ENCODE measurements at regions not wholly inside any gene's neighbourhood (a gene's known extent, or its start where the extent isn't known, plus 50 kb on each side); places are given as distances from the start of the nearest gene placed in this dataset.
A peak's percentile ranks its signal among the peaks of the same experiment; 100 is the strongest.

DNA sequence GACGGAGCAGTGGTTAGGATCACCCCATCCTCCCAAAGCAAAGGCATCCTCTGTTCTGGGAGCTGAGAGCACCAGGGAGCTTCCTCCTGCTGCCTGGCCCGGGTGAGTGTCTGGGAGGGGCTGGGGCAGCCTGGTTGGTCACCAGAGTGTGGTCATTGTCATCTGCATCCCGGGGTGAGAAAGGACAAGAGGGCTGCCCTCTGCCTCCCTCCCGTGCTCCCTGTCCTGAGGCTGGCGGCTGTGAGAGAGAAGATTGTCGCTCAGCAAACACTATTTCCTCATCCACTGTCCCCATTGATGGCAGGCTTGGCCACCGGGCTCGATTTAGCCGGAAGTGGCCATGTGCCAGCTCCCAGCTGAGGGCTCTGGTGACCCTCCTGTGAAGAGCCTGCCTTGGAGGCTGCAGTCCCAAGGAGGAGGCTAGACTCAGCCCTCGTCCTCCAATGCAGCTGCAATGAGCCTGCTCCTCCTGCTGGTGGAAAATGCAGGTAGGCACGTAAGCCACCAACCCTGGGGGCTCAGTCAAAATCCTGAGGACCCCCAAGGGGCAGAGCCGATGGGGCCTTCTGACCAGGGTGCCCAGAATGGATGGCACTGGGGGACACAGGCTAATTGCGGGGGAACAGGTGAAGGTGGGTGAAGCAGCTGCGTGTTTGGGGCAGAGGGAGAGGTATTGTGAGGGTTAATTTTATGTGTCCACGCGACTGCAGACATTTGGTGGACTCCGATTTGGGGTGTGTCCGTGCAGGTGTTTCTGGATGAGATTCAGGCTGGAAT, 155.7 kb downstream of the KIF26A start:
- TF ChIP-seq, protein P1, sequence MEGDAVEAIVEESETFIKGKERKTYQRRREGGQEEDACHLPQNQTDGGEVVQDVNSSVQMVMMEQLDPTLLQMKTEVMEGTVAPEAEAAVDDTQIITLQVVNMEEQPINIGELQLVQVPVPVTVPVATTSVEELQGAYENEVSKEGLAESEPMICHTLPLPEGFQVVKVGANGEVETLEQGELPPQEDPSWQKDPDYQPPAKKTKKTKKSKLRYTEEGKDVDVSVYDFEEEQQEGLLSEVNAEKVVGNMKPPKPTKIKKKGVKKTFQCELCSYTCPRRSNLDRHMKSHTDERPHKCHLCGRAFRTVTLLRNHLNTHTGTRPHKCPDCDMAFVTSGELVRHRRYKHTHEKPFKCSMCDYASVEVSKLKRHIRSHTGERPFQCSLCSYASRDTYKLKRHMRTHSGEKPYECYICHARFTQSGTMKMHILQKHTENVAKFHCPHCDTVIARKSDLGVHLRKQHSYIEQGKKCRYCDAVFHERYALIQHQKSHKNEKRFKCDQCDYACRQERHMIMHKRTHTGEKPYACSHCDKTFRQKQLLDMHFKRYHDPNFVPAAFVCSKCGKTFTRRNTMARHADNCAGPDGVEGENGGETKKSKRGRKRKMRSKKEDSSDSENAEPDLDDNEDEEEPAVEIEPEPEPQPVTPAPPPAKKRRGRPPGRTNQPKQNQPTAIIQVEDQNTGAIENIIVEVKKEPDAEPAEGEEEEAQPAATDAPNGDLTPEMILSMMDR (conservative IDR thresholded peaks at IDR 0.05; ENCODE audit: low read depth, low read length) = peak; percentile 67
- TF ChIP-seq EZH2 (IDR thresholded peaks at IDR 0.05; ENCODE audit: borderline replicate concordance, low read depth, low read length, poor library complexity, severe bottlenecking) = no peak
